Suprapubic skin (tissue), 4 donors: ENCODE measurements at regions not wholly inside any gene's neighbourhood (a gene's known extent, or its start where the extent isn't known, plus 50 kb on each side); places are given as distances from the start of the nearest gene placed in this dataset.

Experiments used
- DNase-seq, 2 donors: peaks; one replicate each; pipeline ENCODE4 v3.0.0-alpha.2; 2019; ENCODE audit warnings: low spot score in 2 of 2
- H3K27ac ChIP-seq: fragments of 200-600 bp; sonication (generic); one replicate; pipeline ENCODE4 v1.5.1; 2019
- H3K27me3 ChIP-seq: fragments of 200-600 bp; sonication (generic); one replicate; pipeline ENCODE4 v1.5.1; 2019
- H3K36me3 ChIP-seq: fragments of 200-600 bp; sonication (generic); one replicate; pipeline ENCODE4 v1.5.1; 2019
- H3K4me1 ChIP-seq: fragments of 200-600 bp; sonication (generic); one replicate; pipeline ENCODE4 v1.5.1; 2019
- H3K4me3 ChIP-seq: fragments of 200-600 bp; sonication (generic); one replicate; pipeline ENCODE4 v1.5.1; 2019; ENCODE audit warnings: mild to moderate bottlenecking
- H3K9me3 ChIP-seq: fragments of 200-600 bp; sonication (generic); one replicate; pipeline ENCODE4 v1.5.1; 2019
- EP300 ChIP-seq: sonication (generic); formaldehyde crosslinking; IDR thresholded peaks from one replicate; pipeline ENCODE4 v1.6.1; 2017; ENCODE audit warnings: antibody characterized with exemption
- POLR2A ChIP-seq, 2 donors: fragments of 450-650 bp; IDR thresholded peaks; one replicate each; pipeline ENCODE4 v1.6.1; 2017; ENCODE audit warnings: antibody characterized with exemption in 2 of 2, mild to moderate bottlenecking in 2 of 2, moderate library complexity in 2 of 2
- POLR2AphosphoS5 ChIP-seq, 3 donors: sonication (generic); formaldehyde crosslinking; IDR thresholded peaks; one replicate each; pipeline ENCODE4 v1.6.1; 2017; ENCODE audit warnings: antibody characterized with exemption in 3 of 3
- WGBS: methylation state at CpG from one replicate; pipeline ENCODE4 v1.1.5; 2018; 5-methylcytosine and 5-hydroxymethylcytosine counted together
- TF ChIP-seq, protein P1 (sequence below), 2 donors: fragments of 200-600 bp in 1 of 2; fragments of 450-650 bp in 1 of 2; sonication (generic) in 1 of 2; IDR thresholded peaks; one replicate each; pipeline ENCODE4 v1.5.1; 2016 to 2019; ENCODE audit warnings: antibody characterized with exemption in 2 of 2, mild to moderate bottlenecking in 1 of 2, moderate library complexity in 1 of 2

DNA sequence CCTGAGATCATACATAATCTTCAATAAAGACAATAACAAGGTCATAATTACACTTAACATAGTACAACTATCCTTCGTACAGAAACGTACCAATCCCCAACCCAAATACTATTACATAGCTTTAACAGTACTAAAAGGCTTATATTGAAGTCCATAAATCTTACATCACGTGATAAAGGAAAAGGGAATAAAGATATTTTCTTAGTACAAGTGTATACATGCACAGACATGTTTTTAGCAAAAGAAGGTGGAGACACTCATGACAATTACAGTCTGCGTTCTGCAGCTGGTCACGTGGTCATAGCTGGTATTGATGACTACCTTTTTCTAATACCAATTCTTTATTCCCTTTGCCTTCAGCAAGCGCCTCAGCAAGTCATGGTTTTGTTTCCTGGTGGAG is 464.5 kb upstream of the SLITRK5 start:
- no peak overlapping the region for H3K4me3 ChIP-seq
- no peaks in the 10 kb centered on the region for H3K4me1 ChIP-seq
- no peaks in the 10 kb centered on the region for H3K27me3 ChIP-seq
- H3K9me3 ChIP-seq, result peaks cover 5% of the 10 kb centered on the region
- WGBS, result 79% methylated on average over 6 of the region's 6 CpGs
- DNase-seq, result no peak
- no peaks in the 10 kb centered on the region for H3K36me3 ChIP-seq
- TF ChIP-seq EP300 (no peak), POLR2A (IDR thresholded peaks at IDR 0.05) (no peak), POLR2AphosphoS5 (IDR thresholded peaks at IDR 0.05) (no peak)
- TF ChIP-seq, protein P1, sequence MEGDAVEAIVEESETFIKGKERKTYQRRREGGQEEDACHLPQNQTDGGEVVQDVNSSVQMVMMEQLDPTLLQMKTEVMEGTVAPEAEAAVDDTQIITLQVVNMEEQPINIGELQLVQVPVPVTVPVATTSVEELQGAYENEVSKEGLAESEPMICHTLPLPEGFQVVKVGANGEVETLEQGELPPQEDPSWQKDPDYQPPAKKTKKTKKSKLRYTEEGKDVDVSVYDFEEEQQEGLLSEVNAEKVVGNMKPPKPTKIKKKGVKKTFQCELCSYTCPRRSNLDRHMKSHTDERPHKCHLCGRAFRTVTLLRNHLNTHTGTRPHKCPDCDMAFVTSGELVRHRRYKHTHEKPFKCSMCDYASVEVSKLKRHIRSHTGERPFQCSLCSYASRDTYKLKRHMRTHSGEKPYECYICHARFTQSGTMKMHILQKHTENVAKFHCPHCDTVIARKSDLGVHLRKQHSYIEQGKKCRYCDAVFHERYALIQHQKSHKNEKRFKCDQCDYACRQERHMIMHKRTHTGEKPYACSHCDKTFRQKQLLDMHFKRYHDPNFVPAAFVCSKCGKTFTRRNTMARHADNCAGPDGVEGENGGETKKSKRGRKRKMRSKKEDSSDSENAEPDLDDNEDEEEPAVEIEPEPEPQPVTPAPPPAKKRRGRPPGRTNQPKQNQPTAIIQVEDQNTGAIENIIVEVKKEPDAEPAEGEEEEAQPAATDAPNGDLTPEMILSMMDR (IDR thresholded peaks at IDR 0.05), result no peak
- H3K27ac ChIP-seq, result no peak overlapping the region

DNA sequence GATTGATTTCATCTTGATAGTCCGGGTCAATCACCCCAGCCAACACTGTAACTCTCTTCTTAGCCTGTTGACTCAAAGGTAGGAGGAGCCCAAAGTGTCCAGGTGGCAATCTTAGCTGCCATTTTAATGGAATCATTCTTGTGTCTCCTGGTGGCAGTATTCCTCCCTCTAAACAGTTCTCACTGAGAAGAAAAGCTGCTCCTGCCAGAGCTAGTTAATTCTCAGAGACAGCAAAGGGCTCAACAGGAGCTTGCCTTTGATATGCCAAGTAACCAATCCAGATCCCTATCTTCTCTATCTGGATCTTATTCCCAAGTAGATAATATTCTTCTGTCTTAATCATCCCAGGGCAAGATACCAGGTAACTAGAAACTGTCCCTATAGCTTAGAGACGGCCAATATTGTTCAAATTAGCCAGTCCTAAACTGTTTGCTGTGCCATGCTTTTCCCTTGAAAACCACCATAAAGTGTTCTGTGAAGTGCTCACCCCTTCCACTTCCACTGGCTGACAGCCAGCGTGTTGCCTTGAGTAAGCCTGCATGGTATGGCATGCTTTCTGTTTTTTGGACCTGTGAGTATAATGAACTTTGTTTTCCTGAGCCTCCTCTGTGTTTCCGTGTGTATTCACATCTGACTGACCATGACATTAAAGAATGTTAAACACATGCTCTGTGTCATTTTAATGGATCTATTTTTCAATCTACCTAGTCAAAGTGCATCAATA is 463.7 kb upstream of the SLITRK5 start:
- 63% methylated on average over 4 of the region's 4 CpGs for WGBS
- H3K27me3 ChIP-seq, result no peaks in the 10 kb centered on the region

DNA sequence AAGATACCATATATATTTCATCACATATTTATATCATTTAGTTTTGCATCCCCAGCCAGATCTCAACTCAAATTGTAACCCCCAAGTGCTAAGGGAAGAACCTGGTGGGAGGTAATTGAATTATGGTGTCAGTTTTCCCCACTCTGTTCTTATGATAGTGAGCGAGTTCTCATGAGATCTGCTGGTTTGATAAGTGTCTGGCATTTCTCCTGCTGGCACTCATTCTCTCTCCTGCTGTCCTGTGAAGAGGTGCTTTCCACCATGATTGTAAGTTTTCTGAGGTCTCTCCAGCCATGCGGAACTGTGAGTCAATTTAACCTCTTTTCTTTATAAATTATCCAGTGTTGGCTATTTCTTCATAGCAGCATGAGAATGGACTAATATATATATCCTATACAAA is 462.5 kb upstream of the SLITRK5 start:
- no peak for TF ChIP-seq POLR2AphosphoS5 (IDR thresholded peaks at IDR 0.05)
- TF ChIP-seq, protein P1 (IDR thresholded peaks at IDR 0.05), result no peak
- TF ChIP-seq EP300, result no peak
- TF ChIP-seq POLR2A (IDR thresholded peaks at IDR 0.05), result no peak
- no peak for DNase-seq
- Histone ChIP-seq H3K36me3 (no peaks in the 10 kb centered on the region), H3K4me3 (no peak overlapping the region), H3K27ac (no peak overlapping the region), H3K27me3 (no peaks in the 10 kb centered on the region), H3K4me1 (no peaks in the 10 kb centered on the region), H3K9me3 (peaks cover 5% of the 10 kb centered on the region)
- 60% methylated on average over 2 of the region's 2 CpGs for WGBS

More for the DNA sequence above, 463.7 kb upstream of the SLITRK5 start:
- Histone ChIP-seq H3K4me3 (no peak overlapping the region), H3K9me3 (peaks cover 5% of the 10 kb centered on the region), H3K36me3 (no peaks in the 10 kb centered on the region), H3K4me1 (no peaks in the 10 kb centered on the region), H3K27ac (no peak overlapping the region)
- TF ChIP-seq, protein P1 (IDR thresholded peaks at IDR 0.05), result no peak
- no peak for TF ChIP-seq EP300
- no peak for TF ChIP-seq POLR2A (IDR thresholded peaks at IDR 0.05)
- TF ChIP-seq POLR2AphosphoS5 (IDR thresholded peaks at IDR 0.05), result no peak
- no peak for DNase-seq

DNA sequence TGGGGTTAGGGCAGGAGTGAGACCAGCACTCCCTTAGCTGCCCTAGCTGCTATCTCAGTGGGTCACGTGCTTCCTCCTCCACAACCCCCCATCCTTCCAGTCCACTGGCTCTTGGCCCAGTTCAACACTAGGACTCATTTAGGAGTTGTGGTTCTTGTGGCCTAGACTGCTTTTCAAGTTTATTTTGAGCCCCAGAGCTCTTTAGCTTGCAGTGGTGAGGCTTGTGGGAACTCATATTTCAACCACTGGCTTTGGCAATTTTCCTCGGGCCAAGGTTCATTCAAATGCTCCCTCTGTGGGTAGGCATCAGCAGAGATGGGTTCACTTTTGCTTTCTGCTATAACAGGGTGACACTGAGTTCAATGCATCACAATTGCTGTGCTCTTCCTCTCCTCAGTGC is 436.2 kb upstream of the SLITRK5 start:
- Histone ChIP-seq H3K4me1 (no peaks in the 10 kb centered on the region), H3K27ac (no peak overlapping the region), H3K4me3 (no peak overlapping the region), H3K9me3 (no peaks in the 10 kb centered on the region), H3K27me3 (no peaks in the 10 kb centered on the region), H3K36me3 (no peaks in the 10 kb centered on the region)
- 78% methylated on average over 2 of the region's 2 CpGs for WGBS
- no peak for TF ChIP-seq EP300
- no peak for TF ChIP-seq POLR2A (IDR thresholded peaks at IDR 0.05)
- DNase-seq, result no peak

DNA sequence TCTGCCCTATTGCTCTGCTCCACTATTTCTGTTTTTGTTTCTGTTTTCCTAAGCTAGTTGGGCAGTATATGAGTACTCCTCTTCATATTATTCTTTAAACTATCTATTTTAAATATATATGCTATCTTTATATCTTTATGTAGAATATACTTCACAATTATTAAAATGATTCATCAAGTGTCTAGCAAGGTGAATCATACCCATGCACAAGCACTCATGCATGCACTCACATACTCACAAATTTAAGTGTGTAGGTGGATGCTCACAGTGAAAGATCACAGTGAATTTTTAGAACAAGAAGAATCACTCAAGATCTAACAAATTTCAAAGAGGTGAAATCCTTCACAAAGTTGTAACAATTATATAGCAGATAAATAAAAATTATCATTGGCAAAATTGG is 435.6 kb upstream of the SLITRK5 start:
- Histone ChIP-seq H3K4me1 (no peaks in the 10 kb centered on the region), H3K4me3 (no peak overlapping the region), H3K9me3 (no peaks in the 10 kb centered on the region), H3K36me3 (no peaks in the 10 kb centered on the region), H3K27me3 (no peaks in the 10 kb centered on the region), H3K27ac (no peak overlapping the region)
- TF ChIP-seq EP300 (no peak), POLR2AphosphoS5 (IDR thresholded peaks at IDR 0.05) (no peak), POLR2A (IDR thresholded peaks at IDR 0.05) (no peak)
- TF ChIP-seq, protein P1 (IDR thresholded peaks at IDR 0.05), result no peak
- DNase-seq, result no peak
